ENCODE measurements at regions not wholly inside any gene's neighbourhood (a gene's known extent, or its start where the extent isn't known, plus 50 kb on each side); places are given as distances from the start of the nearest gene placed in this dataset.

DNA sequence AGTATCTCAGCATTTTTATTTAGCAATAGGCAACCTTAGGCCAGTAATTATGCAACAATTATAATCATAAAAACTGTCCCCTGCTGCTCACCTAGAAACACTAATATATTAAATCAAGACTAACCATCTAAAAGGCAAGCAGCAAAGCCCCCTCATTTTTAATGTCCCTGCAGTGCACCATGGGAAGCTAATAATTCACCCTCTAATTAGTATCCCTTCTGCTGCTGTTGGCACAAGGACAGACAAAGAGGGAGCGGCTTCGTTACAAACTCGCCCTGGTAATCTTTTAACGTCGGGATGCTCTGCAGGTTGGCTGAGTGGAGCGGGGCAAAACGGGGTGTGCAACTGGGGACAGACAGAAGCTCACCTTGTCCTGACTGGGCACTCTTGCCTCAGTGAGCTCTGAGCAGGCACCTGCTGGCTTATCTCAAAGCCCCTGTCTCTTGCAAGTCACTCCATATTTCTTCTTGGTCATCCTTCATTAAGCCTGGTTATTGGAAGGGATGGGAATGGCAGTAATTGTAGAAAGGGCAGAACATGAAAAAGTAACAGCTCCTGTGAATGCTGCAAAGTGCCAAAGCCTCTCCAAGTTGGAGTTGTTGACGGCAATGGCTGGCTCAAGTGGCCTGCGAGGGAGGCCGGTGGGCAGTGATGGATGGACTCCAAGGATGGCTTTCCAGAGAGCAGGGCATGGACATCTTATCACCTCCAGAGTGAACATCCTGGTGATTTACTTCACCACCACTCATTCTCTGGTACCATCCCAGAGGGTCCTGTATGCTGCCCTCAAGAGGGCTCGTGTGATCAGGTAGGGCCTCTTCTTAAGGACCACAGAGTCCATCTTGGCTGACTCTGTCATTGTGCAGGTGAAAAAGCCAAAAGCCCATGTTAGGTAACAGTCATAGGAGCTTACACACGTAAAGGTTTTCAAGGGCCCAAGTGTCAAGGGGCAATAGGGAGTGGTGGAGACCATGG lies 219.6 kb upstream of the N4BP1 start:
- intact Hi-C loops (cut with DNase I) = no loop called here
- no peak for DNase-seq (ENCODE audit: low spot score)

DNA sequence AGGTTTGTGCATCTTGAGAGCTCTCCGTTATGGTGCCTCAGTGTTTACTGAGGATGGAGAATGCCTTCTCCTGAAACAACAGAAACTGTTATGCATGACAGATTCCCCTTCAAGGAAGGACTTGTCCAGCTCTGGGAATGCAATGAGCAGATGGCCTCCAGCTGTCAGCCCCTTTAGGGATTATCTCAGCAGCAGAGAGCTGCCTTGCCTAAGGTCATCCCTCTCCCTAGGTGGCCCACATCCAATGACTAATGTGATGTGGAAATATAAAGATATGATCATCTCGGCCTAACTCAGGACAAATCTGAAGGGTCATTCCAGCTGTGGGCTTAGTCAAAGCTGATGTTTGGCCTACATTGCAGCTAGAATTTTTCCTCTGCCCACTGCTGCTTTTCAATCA lies 214.3 kb upstream of the N4BP1 start:
- DNase-seq (ENCODE audit: low spot score) = no peak
- intact Hi-C loops (cut with DNase I) = no loop called here

DNA sequence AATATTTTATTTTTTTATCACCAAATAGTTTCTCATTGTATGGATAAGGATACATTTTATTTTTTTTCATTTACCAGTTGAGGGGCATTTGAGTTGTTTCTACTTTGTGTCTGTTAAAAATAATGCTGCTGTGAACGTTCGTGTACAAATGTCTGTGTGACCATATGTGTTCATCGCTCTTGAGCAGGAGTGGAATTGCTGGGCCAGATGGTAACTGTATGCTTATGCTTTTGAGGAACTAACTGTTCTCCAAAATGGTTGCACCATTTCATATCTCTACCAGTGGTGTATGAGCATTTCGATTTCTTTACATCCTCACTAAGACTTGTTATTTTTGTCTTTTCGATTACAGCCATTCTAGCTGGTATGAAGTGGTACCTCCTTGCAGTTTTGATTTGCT lies 212.5 kb upstream of the N4BP1 start:
- intact Hi-C loops (cut with DNase I) = no loop called here
- no peak for DNase-seq (ENCODE audit: low spot score)

- intact Hi-C loops (cut with DNase I) = no loop called here
- DNase-seq (ENCODE audit: low spot score) = no peak
Observed at GRCh38 chr16:48820379-48820778, 210.4 kb upstream of the N4BP1 start.

- no peak for DNase-seq (ENCODE audit: low spot score)
- intact Hi-C loops (cut with DNase I) = no loop called here
Observed at GRCh38 chr16:48818257-48818656, 208.3 kb upstream of the N4BP1 start.

DNA sequence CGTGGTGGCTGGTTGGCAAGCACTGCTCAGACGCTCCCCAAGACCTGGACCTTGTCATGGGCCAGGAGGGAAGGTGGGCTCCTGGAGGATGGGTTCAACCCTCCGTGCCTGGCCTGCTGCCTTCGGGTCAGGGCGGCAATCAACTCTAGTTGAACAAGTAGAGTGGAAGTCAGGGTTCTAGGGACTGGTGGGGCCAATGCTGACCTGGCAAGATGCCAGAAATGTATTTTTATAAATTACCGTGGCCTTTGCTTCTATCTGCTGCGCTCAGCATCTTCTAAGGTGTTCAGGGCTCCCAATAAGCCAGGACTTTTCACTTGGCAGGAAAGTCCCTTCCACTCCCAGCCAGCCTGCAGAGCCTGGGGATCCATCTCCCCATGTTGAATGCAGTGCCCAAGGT lies 207.1 kb upstream of the N4BP1 start:
- intact Hi-C loops (cut with DNase I) = no loop called here

DNA sequence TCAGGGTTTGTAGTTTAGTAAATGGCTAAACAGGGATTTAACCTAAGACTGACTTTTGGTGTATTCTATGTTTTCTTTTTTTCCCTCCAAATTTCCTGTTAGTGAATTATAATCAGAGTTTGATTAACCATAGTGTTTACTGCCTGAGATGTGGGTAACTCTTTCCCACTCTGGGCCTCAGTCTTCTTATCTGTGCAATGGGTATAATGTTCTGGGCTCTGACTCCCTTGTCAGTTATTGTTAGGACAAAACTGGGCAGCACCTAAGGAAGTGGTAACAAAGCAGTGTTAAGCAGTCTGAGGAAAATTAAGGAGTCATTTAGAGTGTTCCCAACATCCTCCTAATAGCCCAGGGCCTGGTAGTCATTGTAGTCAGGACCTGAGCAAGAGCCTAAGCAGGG lies 206.4 kb upstream of the N4BP1 start:
- intact Hi-C loops (cut with DNase I) = no loop called here
- DNase-seq (ENCODE audit: low spot score) = no peak

More for the DNA sequence above, 207.1 kb upstream of the N4BP1 start:
- no peak for DNase-seq (ENCODE audit: low spot score)

DNA sequence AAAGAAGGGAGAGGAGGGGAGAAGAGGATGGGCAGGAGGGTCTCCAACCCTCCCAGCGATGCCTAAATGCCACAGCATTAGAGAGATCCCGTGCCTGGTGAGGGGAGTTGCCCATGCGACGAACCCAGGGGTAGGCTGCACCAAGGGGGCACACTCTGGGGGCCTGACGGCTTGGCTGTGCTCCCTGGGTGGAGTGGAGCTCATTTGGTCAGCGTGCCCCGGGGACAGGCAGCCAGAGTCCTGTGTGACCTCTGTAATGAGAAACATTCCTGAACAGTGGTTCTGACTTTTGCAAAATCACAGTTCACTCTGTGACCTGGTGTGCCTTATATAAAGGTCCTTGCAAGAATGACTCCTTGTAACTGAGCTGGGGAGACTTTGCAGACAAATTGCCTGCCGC lies 205.0 kb upstream of the N4BP1 start:
- intact Hi-C loops (cut with DNase I) = no loop called here
- no peak for DNase-seq (ENCODE audit: low spot score)

DNA sequence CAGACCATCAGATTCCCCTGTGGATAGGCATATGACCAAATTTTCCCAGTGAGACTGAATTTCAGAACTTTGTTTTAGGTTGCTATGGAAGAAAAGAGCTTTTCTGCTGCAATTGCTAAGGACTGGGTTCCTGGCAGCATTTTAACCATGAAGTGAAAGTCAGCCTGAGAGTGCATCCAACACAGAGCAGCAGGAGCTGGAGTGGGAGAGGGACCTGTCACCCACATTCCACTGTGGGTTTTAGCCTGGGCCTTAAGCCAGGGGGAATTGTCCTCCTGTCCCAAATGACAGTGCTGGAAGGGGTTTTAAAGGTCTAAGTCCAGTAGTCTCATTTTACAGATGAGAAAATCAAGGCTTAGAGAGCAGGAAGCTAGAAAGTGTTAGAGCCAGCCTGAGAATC lies 203.5 kb upstream of the N4BP1 start:
- intact Hi-C loops (cut with DNase I) = no loop called here
- DNase-seq (ENCODE audit: low spot score) = no peak

GRCh38 chr16:48812856-48813255 lies 202.9 kb upstream of the N4BP1 start:
- intact Hi-C loops (cut with DNase I) = no loop called here
- no peak for DNase-seq (ENCODE audit: low spot score)

DNA sequence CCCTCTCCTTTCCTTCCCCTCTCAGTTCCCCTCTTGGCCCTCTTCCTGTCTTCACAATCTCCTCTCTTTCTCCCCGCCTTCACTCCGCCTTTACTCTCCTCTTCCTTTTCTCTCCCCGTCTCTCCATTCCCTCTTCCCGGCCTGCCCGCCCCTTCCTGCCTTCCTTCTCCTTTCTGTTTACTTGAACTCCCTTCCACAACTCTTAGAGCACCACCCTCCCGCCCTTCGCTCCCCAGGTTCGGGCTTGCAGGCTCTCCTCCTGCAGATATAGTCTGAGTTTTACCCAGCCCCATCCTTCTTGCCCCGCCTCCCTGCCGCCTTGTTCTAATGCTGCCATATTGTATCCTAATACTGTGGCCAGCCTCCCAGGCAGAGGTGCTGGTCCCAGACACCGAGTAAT lies 201.5 kb upstream of the N4BP1 start:
- intact Hi-C loops (cut with DNase I) = no loop called here
- no peak for DNase-seq (ENCODE audit: low spot score)

DNA sequence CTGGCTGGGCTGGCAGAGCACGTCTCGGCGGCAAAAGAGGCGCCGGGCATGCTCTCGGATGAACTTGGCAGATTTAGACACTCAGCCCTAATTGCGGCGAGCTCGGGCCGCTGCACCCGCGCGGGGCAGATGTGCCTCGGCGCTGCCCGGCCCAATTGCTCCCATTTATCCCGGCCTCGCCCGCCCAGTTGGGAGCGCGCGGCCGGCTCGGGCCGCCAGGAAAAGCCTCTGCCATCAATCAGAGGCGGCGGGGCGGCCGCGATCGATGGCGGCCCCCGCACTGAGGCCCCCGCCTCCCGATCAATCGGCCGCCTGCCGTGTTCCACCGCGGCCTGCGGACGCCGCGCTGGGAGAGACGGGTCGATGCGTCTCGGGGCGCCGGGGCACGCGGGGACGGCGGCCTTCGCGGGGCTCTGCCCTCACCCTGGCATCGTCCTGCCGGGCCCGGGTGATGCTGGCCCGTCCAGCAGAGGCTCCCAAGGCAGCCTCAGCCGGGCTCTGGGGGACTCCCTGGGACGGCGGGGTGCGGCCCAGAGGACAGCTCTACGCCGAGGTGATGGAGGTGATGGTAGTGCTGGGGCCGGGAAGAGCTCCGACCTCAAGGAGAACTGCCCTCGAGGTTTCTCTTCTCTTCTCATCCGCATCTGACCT lies 200.9 kb upstream of the N4BP1 start:
- no peak for DNase-seq (ENCODE audit: low spot score)
- intact Hi-C loops (cut with DNase I) = no loop called here

GRCh38 chr16:48810436-48810802 lies 200.4 kb upstream of the N4BP1 start:
- intact Hi-C loops (cut with DNase I) = no loop called here
- DNase-seq (ENCODE audit: low spot score) = no peak

DNA sequence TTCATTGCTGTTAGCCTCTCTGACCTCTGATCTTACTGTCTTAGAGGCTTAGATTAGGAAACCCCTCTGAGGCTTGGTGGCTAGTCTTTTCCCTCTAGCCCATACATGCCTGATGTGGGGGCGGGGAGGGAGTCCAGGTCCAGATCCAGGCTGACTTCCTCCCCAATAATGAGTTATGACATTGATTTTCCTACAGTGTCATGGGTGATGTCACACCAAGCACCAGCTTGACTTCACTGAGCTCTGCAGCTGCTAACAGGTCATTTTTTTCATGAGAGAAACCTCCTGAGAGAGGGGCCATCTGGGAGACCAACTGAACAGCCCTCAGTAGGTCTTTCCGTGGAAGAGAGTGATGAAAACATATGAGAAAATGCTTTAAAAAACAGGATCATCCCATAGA lies 180.2 kb upstream of the N4BP1 start:
- no peak for DNase-seq (ENCODE audit: low spot score)
- intact Hi-C loops (cut with DNase I) = no loop called here

DNA sequence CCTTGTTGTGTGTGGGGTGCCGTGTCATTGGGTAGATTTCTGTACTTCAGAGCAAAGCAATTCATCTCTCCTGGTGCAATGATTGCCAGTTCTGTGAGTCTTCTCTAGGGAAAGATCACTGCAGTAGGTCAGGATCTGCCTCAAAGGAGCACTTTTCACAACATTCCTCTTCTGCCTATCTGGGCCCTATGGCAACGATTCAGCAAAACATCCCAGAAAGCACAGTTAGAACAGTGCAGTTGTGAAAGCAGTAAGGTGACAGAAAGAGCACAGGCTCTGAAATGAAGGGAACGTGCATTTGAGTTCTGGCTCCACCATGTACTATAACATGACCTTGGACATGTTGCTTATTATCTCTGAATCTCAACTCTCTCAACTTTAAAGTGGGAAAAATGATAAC lies 178.5 kb upstream of the N4BP1 start:
- DNase-seq (ENCODE audit: low spot score) = no peak
- intact Hi-C loops (cut with DNase I) = no loop called here

GRCh38 chr16:48745541-48745940 lies 135.6 kb upstream of the N4BP1 start:
- intact Hi-C loops (cut with DNase I) = no loop called here
- no peak for DNase-seq (ENCODE audit: low spot score)

- no peak for DNase-seq (ENCODE audit: low spot score)
- intact Hi-C loops (cut with DNase I) = no loop called here
Observed at GRCh38 chr16:48740964-48741363, 131.0 kb upstream of the N4BP1 start.

DNA sequence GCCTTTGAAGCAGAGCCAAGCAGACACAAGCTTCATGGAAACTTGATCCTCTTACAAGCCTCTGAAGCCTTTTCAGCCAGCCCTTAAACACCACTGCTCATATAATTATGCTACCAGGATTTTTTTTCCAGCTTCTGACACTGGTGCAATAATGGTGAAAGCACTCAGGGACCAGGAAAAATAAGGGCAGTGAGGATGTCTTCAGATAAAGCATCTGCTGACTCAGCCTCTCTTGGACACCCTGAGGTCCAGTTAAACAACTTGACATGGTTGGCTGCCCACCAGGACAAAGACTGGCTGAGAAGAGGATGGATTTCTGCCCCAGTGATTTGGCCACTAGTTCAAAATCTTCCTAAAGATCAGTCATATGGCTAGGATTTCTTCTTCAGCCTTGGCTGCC lies 124.2 kb upstream of the N4BP1 start:
- intact Hi-C loops (cut with DNase I) = no loop called here
- DNase-seq (ENCODE audit: low spot score) = no peak

DNA sequence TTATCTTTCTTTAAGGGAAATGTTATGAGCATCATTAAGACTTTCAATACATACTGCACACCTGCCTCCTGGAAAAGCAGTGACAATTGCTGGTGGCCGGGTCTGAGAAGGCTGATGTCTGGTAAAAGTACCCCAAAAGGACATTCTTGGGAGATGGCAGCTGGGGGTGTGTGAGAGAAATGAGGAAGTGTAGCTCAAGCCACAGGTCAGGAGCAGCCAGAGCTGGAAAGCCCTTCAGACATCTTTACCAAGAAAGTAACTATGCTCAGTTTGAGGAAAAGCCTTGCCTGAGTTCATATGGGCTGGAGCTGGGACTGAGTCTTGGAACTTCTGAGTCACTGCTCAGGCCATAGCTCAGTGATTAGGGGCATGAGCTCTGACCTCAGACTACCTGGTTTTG lies 94.7 kb upstream of the N4BP1 start:
- no peak for DNase-seq (ENCODE audit: low spot score)
- intact Hi-C loops (cut with DNase I) = no loop called here

DNA sequence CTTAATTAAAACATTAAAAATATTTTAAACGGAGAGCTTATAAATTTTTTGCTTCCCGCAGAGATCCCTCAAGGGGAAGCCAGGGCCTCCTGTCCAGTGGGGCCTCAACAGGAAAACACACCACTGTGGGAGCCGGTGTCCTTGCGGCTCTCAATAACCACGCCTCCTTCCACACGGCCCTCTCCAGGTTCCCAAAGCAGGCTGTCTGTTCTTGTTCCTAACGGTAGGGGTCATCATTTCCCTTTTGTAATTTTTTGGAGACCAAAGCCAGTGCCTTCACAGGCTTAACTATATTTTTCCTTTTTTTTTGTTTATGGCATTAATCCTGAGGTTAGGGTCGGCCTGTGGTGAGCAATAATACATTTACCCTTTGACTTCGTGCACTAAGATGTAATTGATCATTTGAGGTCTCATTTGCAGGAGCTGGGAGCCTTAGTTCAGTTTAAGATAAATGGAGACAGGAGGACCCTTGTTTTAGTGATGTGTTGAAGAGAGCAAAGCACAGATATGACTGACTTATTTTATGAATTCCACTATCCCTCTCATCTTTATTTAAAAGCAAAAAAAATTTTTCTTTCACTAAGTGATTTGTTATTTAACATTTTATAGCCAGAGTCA lies 77.5 kb upstream of the N4BP1 start:
- DNase-seq (ENCODE audit: low spot score) = no peak
- intact Hi-C loops (cut with DNase I) = loop anchor here (10.0 kb wide), 1 partner anchor 667 kb away; no protein-coding TSS in a partner anchor

Measured in posterior vena cava (tissue), 2 donors.